H9 (cell line): ENCODE measurements at regions not wholly inside any gene's neighbourhood (a gene's known extent, or its start where the extent isn't known, plus 50 kb on each side); places are given as distances from the start of the nearest gene placed in this dataset.

Experiments used
- DNase-seq: peaks from one replicate; pipeline ENCODE4 v3.0.0-alpha.2; 2017
- H2AFZ ChIP-seq: one replicate; pipeline ENCODE4 v1.6.1; 2013; ENCODE audit warnings: mild to moderate bottlenecking, low read length, control low read depth, moderate library complexity
- H2AK5ac ChIP-seq: 2 replicates; pipeline ENCODE4 v1.6.1; 2013; ENCODE audit warnings: low read length, control low read depth, mixed read lengths; ENCODE audit not compliant: insufficient read length
- H2BK120ac ChIP-seq: one replicate; pipeline ENCODE4 v1.6.1; 2013; ENCODE audit warnings: low read depth, mild to moderate bottlenecking, low read length, control low read depth, inconsistent platforms; ENCODE audit not compliant: poor library complexity, severe bottlenecking
- H2BK12ac ChIP-seq: 2 replicates; pipeline ENCODE4 v1.6.1; 2013; ENCODE audit warnings: low read length, control low read depth, mixed read lengths, low read depth; ENCODE audit not compliant: insufficient read length
- H2BK15ac ChIP-seq: 2 replicates; pipeline ENCODE4 v1.6.1; 2013; ENCODE audit warnings: low read depth, low read length, control low read depth
- H2BK20ac ChIP-seq: one replicate; pipeline ENCODE4 v1.6.1; 2013; ENCODE audit warnings: low read depth, mild to moderate bottlenecking, low read length, control low read depth, inconsistent platforms; ENCODE audit not compliant: poor library complexity, severe bottlenecking
- H2BK5ac ChIP-seq: 2 replicates; pipeline ENCODE4 v1.6.1; 2013; ENCODE audit warnings: low read length, control low read depth, mixed read lengths; ENCODE audit not compliant: insufficient read length
- H3K14ac ChIP-seq: 2 replicates; pipeline ENCODE4 v1.6.1; 2013; ENCODE audit warnings: low read length, control low read depth; ENCODE audit not compliant: insufficient read depth
- H3K18ac ChIP-seq: 2 replicates; pipeline ENCODE4 v1.6.1; 2013; ENCODE audit warnings: low read depth, mild to moderate bottlenecking, mixed read lengths, low read length, control low read depth; ENCODE audit not compliant: insufficient read length
- H3K23ac ChIP-seq: 2 replicates; pipeline ENCODE4 v1.6.1; 2013; ENCODE audit warnings: low read length, control low read depth, mixed read lengths, low read depth; ENCODE audit not compliant: insufficient read length
- H3K23me2 ChIP-seq: 2 replicates; pipeline ENCODE4 v1.6.1; 2013; ENCODE audit warnings: low read depth, mild to moderate bottlenecking, mixed read lengths, low read length, control low read depth; ENCODE audit not compliant: insufficient read length, poor library complexity, severe bottlenecking
- H3K27ac ChIP-seq: 2 replicates; pipeline ENCODE4 v1.5.1; 2013; ENCODE audit warnings: low read length, control low read depth, mixed read lengths, low read depth; ENCODE audit not compliant: insufficient read length
- H3K27me3 ChIP-seq: 2 replicates; pipeline ENCODE4 v1.6.1; 2013; ENCODE audit warnings: low read length, control low read depth, inconsistent platforms; ENCODE audit not compliant: insufficient read depth
- H3K4ac ChIP-seq: 2 replicates; pipeline ENCODE4 v1.6.1; 2013; ENCODE audit warnings: low read depth, mild to moderate bottlenecking, control low read depth, inconsistent platforms, low read length, moderate library complexity
- H3K4me1 ChIP-seq: 2 replicates; pipeline ENCODE4 v1.6.1; 2013; ENCODE audit warnings: low read length, control low read depth, inconsistent platforms; ENCODE audit not compliant: insufficient read depth
- H3K4me2 ChIP-seq: 2 replicates; pipeline ENCODE4 v1.6.1; 2013; ENCODE audit warnings: low read length, control low read depth, mixed read lengths; ENCODE audit not compliant: insufficient read length, insufficient read depth
- H3K56ac ChIP-seq: 2 replicates; pipeline ENCODE4 v1.6.1; 2013; ENCODE audit warnings: low read depth, mild to moderate bottlenecking, mixed read lengths, low read length, control low read depth; ENCODE audit not compliant: insufficient read length
- H3K79me1 ChIP-seq: 2 replicates; pipeline ENCODE4 v1.6.1; 2013; ENCODE audit warnings: low read depth, mild to moderate bottlenecking, moderate library complexity, low read length, control low read depth, inconsistent platforms; ENCODE audit not compliant: insufficient read depth, poor library complexity, severe bottlenecking
- H3K79me2 ChIP-seq: 2 replicates; pipeline ENCODE4 v1.6.1; 2013; ENCODE audit warnings: low read length, control low read depth, inconsistent platforms; ENCODE audit not compliant: insufficient read depth
- H3K9ac ChIP-seq: 2 replicates; pipeline ENCODE4 v1.6.1; 2013; ENCODE audit warnings: low read length, control low read depth, mixed read lengths; ENCODE audit not compliant: insufficient read length; ENCODE audit errors: extremely low read depth
- H3K9me3 ChIP-seq: one replicate; pipeline ENCODE4 v1.6.1; 2013; ENCODE audit warnings: low read depth, low read length, inconsistent platforms; ENCODE audit not compliant: control insufficient read depth
- H3T11ph ChIP-seq: one replicate; pipeline ENCODE4 v1.6.1; 2013; ENCODE audit warnings: mild to moderate bottlenecking, low read length, control low read depth, inconsistent platforms
- H4K20me1 ChIP-seq: one replicate; pipeline ENCODE4 v1.6.1; 2013; ENCODE audit not compliant: control insufficient read depth, insufficient read length, insufficient read depth
- H4K5ac ChIP-seq: 2 replicates; pipeline ENCODE4 v1.6.1; 2013; ENCODE audit warnings: low read depth, mild to moderate bottlenecking, mixed read lengths, low read length, control low read depth; ENCODE audit not compliant: insufficient read length
- H4K8ac ChIP-seq: replicated peaks from 2 replicates; pipeline ENCODE4 v1.6.1; 2013; ENCODE audit warnings: low read length, control low read depth, mixed read lengths, low read depth; ENCODE audit not compliant: insufficient read length
- H4K91ac ChIP-seq: 2 replicates; pipeline ENCODE4 v1.6.1; 2013; ENCODE audit warnings: low read depth, mild to moderate bottlenecking, moderate library complexity, mixed read lengths, low read length, control low read depth; ENCODE audit not compliant: insufficient read length
- H3K27ac Mint-ChIP-seq, 3 experiments: 2 replicates in 2 of 3; 3 replicates in 1 of 3; pipeline ENCODE4 v1.8.0; 2020 to 2021; ENCODE audit warnings: mixed read lengths in 3 of 3, mild to moderate bottlenecking in 1 of 3, moderate library complexity in 1 of 3
- H3K27me3 Mint-ChIP-seq: 2 replicates; pipeline ENCODE4 v1.8.0; 2021; ENCODE audit warnings: low read depth, mild to moderate bottlenecking, moderate library complexity, mixed read lengths
- H3K36me3 Mint-ChIP-seq, 3 experiments: 2 replicates in 2 of 3; 3 replicates in 1 of 3; pipeline ENCODE4 v1.8.0; 2020 to 2021; ENCODE audit warnings: low read depth in 3 of 3, mixed read lengths in 3 of 3; ENCODE audit not compliant: insufficient read depth in 1 of 3
- H3K4me1 Mint-ChIP-seq, 2 experiments: 2 replicates each; pipeline ENCODE4 v1.8.0; 2020; ENCODE audit warnings: mixed read lengths in 2 of 2
- H3K4me3 Mint-ChIP-seq, 2 experiments: 2 replicates in 1 of 2; 3 replicates in 1 of 2; pipeline ENCODE4 v1.8.0; 2020 to 2021; ENCODE audit warnings: mild to moderate bottlenecking in 2 of 2, mixed read lengths in 2 of 2, moderate library complexity in 1 of 2
- H3K9me3 Mint-ChIP-seq, 2 experiments: 2 replicates in 1 of 2; 3 replicates in 1 of 2; pipeline ENCODE4 v1.8.0; 2020; ENCODE audit warnings: mild to moderate bottlenecking in 2 of 2, mixed read lengths in 2 of 2, moderate library complexity in 1 of 2
- WGBS: extraction: QIAGEN DNeasy Blood & Tissue Kit; methylation state at CpG from one replicate; pipeline ENCODE4 v1.1.7; 2013; ENCODE audit warnings: missing lambda C conversion rate, low lambda C conversion rate, mixed read lengths; ENCODE audit not compliant: insufficient read length; ENCODE audit errors: extremely low coverage; 5-methylcytosine and 5-hydroxymethylcytosine counted together
- TF ChIP-seq, protein P1 (sequence below): fragments of 200-600 bp; sonication (generic); conservative IDR thresholded peaks from 3 replicates; pipeline ENCODE4 v1.8.0; 2021; ENCODE audit warnings: antibody characterized with exemption, mild to moderate bottlenecking

DNA sequence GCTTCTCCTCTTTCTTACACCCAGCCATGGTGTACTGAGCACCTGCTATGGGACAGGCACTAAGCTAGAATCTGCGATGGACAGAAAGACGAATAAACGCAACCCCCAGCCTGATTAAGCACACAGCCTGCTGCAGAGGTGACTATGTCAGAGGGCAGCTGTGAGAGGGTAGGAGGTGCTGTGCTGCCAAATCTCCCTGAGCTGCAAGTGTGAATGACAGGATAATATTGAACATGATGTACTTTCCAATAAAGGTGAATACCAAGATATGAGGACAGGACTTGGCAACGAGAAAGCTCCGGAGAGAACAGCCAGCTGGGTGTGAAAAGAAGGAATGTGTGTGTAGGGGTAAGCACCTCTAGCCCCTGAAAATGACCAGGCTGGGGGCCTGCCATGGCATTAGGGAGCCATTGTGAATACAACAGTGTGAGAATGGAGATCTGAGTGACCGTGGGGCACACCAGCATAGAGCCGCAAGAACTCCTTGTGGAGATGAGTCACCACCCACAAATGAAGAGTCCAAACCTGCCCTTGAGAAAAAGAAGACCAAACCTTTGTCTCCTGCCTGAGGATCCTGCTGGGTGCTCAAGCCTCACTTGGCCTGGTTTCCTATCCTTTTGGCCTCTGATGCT lies 83.0 kb upstream of the ATF3 start:
- Mint-ChIP-seq H3K27me3 (peaks cover 8% of the 10 kb centered on the region), H3K27ac (no peak overlapping the region), H3K4me3 (no peak overlapping the region), H3K9me3 (no peaks in the 10 kb centered on the region), H3K4me1 (no peaks in the 10 kb centered on the region), H3K36me3 (no peaks in the 10 kb centered on the region)
- Histone ChIP-seq H2BK5ac (no peak overlapping the region), H3K23ac (no peak overlapping the region), H3K79me1 (no peaks in the 10 kb centered on the region), H4K5ac (no peak overlapping the region), H3K9me3 (no peaks in the 10 kb centered on the region), H3K23me2 (no peaks in the 10 kb centered on the region), H3K56ac (no peak overlapping the region), H2AFZ (no peak overlapping the region), H2BK15ac (no peak overlapping the region), H4K20me1 (no peaks in the 10 kb centered on the region), H3K4me1 (no peaks in the 10 kb centered on the region), H4K91ac (no peak overlapping the region), H3K4me2 (no peak overlapping the region), H2BK20ac (no peak overlapping the region), H3K9ac (no peak overlapping the region), H2BK120ac (no peak overlapping the region), H3K14ac (no peak overlapping the region; the same call in 1 of the 2 replicates), H3K27ac (no peak overlapping the region), H2BK12ac (no peak overlapping the region), H4K8ac (no peak overlapping the region), H3K79me2 (no peaks in the 10 kb centered on the region), H2AK5ac (no peak overlapping the region), H3K18ac (no peak overlapping the region), H3T11ph (no peak overlapping the region), H3K27me3 (no peaks in the 10 kb centered on the region), H3K4ac (no peak overlapping the region)
- no CpG with 5 or more reads among the region's 7 CpGs for WGBS
- DNase-seq = no peak
- TF ChIP-seq, protein P1, sequence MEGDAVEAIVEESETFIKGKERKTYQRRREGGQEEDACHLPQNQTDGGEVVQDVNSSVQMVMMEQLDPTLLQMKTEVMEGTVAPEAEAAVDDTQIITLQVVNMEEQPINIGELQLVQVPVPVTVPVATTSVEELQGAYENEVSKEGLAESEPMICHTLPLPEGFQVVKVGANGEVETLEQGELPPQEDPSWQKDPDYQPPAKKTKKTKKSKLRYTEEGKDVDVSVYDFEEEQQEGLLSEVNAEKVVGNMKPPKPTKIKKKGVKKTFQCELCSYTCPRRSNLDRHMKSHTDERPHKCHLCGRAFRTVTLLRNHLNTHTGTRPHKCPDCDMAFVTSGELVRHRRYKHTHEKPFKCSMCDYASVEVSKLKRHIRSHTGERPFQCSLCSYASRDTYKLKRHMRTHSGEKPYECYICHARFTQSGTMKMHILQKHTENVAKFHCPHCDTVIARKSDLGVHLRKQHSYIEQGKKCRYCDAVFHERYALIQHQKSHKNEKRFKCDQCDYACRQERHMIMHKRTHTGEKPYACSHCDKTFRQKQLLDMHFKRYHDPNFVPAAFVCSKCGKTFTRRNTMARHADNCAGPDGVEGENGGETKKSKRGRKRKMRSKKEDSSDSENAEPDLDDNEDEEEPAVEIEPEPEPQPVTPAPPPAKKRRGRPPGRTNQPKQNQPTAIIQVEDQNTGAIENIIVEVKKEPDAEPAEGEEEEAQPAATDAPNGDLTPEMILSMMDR = no peak
